GM13976 (cell line): ENCODE measurements at regions not wholly inside any gene's neighbourhood (a gene's known extent, or its start where the extent isn't known, plus 50 kb on each side); places are given as distances from the start of the nearest gene placed in this dataset.
A peak's percentile ranks its signal among the peaks of the same experiment; 100 is the strongest.

Source experiments
- DNase-seq: peaks from one replicate; pipeline ENCODE4 v3.0.0; 2012; ENCODE audit warnings: low spot score
- in situ Hi-C: fragments of 300-500 bp; cut with MboI; formaldehyde crosslinking; loops from one replicate; pipeline ENCODE4 v1.12.0; 2022; ENCODE audit warnings: low sequenced_read_pairs, mixed read lengths, inconsistent platforms; ENCODE audit not compliant: unreplicated experiment
- TF ChIP-seq, protein P1 (sequence below): IDR thresholded peaks from 2 replicates; pipeline ENCODE4 v1.5.1; 2012; ENCODE audit warnings: borderline replicate concordance, mild to moderate bottlenecking; ENCODE audit not compliant: insufficient read depth; ENCODE audit errors: extremely low read depth, missing control alignments, control extremely low read depth

DNA sequence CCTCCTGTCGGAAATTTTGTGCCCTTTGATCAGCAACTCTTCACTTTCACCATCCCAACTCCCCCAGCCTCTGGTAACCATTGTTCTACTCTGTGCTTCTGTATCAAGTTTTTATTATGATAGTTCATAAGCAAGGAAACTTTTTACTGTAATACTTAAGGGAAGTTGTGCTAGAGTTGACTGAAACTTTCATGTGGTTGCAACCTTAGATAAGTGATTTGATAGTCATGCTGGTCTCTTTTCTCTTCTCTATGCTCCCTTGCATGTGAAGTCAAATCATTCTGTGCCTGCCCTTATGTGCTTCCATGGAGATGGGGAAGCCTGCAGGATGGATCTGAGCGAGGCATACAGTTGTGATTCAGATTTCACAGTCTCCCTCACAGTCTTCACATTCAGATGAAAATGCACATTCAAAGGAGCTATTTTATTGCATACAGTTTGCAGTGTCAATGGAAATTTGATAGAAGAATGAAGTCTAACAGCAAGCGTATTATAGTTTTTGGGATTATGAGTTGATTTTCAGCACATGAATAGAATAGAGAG is 1428.3 kb upstream of the TENM3 start:
- in situ Hi-C loops: no loop called here
- TF ChIP-seq, protein P1, sequence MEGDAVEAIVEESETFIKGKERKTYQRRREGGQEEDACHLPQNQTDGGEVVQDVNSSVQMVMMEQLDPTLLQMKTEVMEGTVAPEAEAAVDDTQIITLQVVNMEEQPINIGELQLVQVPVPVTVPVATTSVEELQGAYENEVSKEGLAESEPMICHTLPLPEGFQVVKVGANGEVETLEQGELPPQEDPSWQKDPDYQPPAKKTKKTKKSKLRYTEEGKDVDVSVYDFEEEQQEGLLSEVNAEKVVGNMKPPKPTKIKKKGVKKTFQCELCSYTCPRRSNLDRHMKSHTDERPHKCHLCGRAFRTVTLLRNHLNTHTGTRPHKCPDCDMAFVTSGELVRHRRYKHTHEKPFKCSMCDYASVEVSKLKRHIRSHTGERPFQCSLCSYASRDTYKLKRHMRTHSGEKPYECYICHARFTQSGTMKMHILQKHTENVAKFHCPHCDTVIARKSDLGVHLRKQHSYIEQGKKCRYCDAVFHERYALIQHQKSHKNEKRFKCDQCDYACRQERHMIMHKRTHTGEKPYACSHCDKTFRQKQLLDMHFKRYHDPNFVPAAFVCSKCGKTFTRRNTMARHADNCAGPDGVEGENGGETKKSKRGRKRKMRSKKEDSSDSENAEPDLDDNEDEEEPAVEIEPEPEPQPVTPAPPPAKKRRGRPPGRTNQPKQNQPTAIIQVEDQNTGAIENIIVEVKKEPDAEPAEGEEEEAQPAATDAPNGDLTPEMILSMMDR: no peak
- no peak for DNase-seq

- no peak for DNase-seq
- in situ Hi-C loops: no loop called here
- TF ChIP-seq, protein P1: no peak
Measured at GRCh38 chr4:180817529-180817928, 1425.7 kb upstream of the TENM3 start.

DNA sequence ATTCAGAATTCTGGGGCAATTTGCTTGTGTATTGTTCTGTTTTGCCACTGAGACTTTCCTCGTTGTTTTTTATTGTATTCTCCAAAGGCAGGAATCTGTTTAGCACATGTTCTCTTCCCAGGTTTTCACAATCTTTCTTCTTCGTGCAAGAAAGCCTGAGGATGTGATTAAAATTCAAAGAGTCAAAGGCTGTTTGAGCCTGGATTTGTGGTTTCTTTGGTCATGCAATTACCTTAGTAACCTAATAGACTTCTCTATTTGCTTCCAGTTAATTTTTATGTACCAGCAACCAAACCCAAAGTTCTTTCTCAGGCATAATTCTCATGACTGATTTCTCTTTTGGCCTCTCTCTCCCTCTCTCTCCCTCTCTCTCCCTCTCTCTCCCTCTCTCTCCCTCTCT is 1420.1 kb upstream of the TENM3 start:
- TF ChIP-seq, protein P1: no peak
- in situ Hi-C loops: no loop called here
- DNase-seq: no peak

DNA sequence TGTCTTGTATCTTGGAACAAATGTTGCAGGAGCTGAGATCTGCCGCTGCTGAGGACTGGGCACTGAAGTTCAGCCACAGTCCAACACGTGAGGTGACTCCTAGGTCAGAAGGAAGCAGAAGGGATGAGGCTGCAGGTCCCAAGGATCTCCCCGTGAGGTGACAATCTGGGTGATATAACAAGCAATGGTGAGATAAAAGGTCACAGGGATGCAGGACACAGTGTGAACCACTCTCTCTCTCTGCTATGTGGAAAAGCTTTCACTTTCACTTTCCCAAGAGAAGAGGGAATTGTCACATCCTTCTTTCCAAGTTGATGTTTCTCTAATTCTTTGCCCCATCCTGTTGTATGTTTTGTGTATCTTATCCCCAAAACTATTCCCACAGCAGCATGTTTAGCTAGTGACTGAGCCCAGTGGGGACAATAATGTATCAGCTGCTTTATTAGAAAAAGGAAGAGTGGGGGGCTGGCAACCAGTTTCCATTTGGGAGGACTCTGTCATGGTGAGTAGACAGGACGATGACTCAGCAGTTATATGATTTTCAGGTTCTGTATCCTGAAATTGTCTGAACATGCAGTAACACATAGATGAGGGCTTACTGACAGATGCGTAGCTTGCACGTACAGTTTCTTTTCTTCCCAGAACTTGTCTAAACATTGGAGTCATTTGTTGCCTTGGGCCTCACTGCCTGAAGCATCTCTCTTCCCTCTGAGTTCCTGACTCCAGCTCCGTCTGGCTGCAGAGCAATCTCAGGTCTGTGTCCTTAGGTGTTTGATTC is 1415.8 kb upstream of the TENM3 start:
- no peak for DNase-seq
- TF ChIP-seq, protein P1: no peak
- in situ Hi-C loops: no loop called here

GRCh38 chr4:180828455-180829018 is 1414.7 kb upstream of the TENM3 start:
- in situ Hi-C loops: no loop called here
- no peak for DNase-seq
- TF ChIP-seq, protein P1: peak; percentile 50

DNA sequence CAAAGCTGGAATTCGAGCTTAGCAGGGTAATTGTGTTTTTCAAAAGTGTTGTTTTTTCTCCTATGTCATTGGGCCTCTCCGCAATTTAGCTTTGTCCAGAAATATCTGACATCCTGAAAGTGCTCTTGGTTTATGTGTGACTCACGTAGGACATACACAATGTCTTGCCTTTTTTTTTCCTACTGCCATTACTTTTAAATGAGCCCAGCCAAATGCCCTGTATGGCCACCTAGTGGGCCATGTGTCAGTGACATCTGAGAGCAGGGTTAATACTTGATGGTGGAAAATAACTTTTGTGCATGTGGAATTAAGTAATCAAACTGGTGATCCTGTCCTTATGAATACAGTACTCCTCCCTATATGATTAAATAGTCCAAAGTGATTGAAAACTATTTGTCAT is 1411.1 kb upstream of the TENM3 start:
- TF ChIP-seq, protein P1: no peak
- in situ Hi-C loops: no loop called here
- DNase-seq: no peak
